ENCODE measurements at regions not wholly inside any gene's neighbourhood (a gene's known extent, or its start where the extent isn't known, plus 50 kb on each side); places are given as distances from the start of the nearest gene placed in this dataset.

GRCh38 chr2:60621688-60622429 lies 68.4 kb upstream of the BCL11A start (continued):
- no peak for TF ChIP-seq EP300 (IDR thresholded peaks at IDR 0.05; ENCODE audit: borderline replicate concordance in 1 of 2, control insufficient read depth in 1 of 2, low read depth in 2 of 2, low read length in 2 of 2)
- no peak for TF ChIP-seq STAT1 (conservative IDR thresholded peaks at IDR 0.05)
- no peak for TF ChIP-seq USF1 (IDR thresholded peaks at IDR 0.05; ENCODE audit: borderline replicate concordance, extremely low read length, insufficient read depth, low read depth, low read length)
- no peak for TF ChIP-seq RAD51 (IDR thresholded peaks at IDR 0.05)
- TF ChIP-seq CBFB (IDR thresholded peaks at IDR 0.05; ENCODE audit: low read depth), result no peak
- TF ChIP-seq REST (IDR thresholded peaks at IDR 0.05; ENCODE audit: low read depth, low read length), result no peak
- no peak for TF ChIP-seq SIN3A (IDR thresholded peaks at IDR 0.05; ENCODE audit: low read depth, low read length)
- TF ChIP-seq RAD21 (IDR thresholded peaks at IDR 0.05; ENCODE audit: insufficient read depth, low read depth, low read length), result no peak

All from GM12878 (cell line).